GM21367 (cell line): ENCODE measurements at regions not wholly inside any gene's neighbourhood (a gene's known extent, or its start where the extent isn't known, plus 50 kb on each side); places are given as distances from the start of the nearest gene placed in this dataset.

Experiments
- ATAC-seq: cut with Tn5 transposase; IDR thresholded peaks from one replicate; pipeline ENCODE4 v1.9.1; 2021; ENCODE audit not compliant: unreplicated experiment

DNA sequence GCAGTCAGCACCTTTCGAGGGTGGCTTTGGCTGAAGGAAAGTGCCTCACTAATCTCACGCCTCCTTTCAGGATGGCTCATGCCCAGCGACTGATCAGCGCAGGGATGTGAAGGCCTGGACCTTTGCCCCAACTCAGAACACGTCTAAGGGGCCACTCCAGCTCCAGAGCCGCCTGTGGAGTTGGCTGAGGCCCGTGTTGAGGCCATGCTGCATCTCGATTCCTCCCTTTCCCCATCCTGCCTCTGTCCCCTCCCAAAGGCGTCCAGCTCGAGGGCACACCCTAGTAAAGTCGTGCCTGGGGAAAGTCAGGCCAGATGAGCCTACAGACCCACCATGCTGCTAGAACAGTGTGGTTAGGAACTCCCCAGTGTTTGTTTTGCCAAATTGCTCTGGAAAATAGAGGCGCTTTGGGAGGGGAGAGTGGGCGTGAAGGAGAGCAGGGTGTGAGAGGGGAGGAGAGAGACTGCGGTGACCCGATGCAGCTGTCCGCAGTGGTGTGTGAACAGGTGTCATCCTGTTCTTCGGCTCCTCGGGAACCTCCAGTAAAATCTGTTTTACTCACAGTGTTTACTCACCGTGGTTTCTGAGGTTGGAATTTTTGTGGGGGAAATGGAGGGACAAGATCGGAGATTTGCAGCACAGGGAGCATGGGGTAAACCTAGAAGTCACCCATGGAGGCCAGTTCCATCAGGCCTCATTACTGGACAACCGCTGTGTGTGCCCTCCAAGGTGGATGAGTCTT is 85.0 kb upstream of the PMEPA1 start:
- ATAC-seq, result no peak

DNA sequence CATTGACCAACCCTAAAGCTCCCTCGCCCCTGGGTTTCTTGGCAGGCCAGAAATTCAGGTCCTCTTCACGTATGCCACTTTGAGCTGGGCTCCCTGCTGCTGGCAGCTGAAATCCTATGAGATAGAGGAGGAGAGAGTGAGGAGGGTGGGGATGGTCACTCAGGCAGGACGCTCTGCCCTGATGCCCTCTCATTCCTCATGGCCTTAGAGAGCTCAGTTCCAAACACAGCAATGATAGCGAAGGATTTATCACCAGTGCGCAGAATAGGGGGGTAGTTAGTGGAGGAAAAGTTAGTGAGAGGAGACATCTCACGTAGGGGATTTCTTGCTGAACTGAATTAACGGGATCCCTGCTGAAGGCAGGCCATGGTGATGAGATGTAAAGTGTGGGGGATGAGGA is 84.2 kb upstream of the PMEPA1 start:
- no peak for ATAC-seq

DNA sequence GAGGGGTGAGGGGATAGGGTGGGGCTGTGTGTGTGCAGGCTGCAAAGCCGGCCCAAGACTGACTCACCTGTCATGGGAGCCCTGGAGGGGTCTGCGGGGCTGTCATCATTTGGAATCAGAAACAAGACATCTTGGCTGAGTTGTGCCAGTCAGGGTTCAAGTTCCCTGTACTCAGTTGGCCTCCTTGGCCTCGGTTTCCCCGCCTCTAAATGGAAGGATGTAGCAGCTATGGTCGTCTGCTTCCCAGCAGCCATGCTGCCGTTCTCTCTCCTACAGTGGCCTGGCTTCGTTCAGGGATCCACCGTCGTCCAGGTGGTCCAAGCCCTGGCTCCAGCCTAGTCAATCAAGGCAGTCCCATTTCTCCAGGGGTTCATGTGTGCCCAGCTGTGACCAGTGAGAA is 83.6 kb upstream of the PMEPA1 start:
- ATAC-seq, result no peak

DNA sequence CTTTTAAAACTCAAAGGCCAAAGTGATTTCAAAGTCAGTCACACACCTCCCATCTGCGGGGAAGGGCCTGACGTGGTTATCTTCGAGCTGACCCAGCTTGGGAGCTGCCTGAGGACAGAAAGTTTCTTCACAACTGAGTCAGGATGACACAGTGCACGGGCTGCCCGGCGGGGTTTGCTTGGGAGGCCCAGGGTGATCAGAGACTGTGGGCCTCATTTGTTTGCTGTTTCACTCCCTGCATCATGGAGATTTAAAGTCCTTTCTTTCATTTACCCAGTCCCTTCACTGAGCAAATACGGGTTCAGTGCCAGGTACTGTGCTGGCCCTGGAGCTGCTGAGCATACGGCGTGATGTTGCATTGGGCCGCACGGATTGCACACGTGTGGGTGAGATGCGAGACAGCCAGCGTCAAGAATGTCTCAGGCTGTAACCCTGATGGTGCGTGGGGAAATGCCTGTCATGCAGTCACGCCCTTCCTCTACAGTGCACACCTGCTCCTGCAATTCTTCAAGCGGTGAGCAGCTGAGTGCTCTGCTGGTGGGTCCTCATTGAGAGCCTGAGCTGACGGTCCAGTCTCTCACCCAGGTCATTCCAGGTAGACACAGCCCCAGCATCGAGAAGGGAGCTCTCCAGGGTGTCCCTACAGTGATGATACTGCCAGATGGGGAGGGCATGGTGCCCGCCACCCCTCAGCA is 82.7 kb upstream of the PMEPA1 start:
- ATAC-seq, result no peak

DNA sequence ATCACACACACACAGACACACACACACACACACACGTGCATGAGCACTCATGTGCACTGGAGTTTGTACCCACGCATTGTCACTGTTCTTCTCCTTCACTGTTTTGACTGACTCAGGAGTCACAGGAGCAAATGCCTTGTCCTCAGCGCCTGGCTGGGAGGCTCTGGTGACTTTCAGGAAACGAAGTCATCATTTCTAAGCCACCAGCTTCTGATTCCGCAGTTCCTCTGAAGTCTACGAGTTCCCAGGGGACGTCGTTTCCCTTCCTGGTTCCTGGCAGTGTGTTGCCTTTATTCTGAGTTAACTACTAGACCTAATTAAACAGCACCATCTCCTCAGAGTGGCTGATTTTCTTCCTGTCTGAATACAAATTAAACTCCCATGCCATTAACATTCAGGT is 82.2 kb upstream of the PMEPA1 start:
- no peak for ATAC-seq

DNA sequence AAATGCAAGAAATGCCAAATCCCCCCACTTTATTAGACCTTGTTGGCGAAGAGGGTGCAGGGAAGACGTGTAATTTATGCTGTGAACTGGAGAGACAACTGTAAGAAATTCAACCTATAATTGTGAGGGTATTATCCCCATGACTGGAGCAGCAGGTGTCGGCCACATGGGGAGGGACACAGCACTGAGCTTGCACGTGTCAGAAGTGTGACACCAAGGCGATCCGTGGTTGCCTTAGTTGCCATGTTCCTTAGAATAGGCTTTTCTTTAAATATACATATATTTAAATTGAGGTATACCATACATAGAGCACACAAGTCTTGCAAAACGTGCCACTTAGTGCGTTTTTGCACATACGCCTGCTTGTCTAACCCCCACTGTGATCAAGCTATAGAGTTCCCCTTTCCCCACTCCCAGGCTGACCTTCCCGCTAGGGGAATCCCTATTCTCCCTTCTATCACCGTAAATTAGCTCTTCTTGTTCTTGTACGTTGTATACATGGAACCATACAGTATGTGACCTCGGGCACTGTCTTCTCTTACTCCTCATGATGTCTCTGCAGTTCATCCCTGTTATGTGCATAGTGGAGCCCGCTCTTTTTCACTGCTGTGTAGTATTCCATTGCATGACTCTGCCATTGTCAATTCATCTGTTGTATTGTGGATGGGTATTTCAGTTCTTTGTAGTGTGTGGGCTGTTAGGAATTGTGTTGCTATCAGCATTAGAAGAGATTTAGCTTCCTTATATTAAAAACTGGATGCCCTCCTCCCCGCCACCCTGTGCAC is 81.6 kb upstream of the PMEPA1 start:
- ATAC-seq, result no peak

DNA sequence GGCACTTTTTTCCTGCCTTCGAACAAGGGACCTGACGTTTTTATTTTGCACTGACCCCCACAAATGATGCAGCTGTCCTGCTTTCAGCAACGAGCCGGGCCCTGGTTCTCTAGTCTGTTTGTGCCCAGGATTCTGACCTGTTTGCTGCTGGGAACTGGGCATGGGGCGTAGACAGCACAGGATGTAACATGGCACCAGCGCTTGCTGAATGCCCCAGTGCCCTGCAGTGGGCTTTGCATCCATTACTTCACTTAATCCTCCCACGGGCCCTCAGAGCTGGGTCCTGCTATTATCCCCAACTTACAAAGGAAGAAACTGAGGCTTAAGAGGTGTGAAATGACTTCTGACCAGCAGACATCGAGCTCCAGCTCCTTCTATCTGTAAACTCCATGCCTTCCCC is 80.4 kb upstream of the PMEPA1 start:
- ATAC-seq, result no peak

DNA sequence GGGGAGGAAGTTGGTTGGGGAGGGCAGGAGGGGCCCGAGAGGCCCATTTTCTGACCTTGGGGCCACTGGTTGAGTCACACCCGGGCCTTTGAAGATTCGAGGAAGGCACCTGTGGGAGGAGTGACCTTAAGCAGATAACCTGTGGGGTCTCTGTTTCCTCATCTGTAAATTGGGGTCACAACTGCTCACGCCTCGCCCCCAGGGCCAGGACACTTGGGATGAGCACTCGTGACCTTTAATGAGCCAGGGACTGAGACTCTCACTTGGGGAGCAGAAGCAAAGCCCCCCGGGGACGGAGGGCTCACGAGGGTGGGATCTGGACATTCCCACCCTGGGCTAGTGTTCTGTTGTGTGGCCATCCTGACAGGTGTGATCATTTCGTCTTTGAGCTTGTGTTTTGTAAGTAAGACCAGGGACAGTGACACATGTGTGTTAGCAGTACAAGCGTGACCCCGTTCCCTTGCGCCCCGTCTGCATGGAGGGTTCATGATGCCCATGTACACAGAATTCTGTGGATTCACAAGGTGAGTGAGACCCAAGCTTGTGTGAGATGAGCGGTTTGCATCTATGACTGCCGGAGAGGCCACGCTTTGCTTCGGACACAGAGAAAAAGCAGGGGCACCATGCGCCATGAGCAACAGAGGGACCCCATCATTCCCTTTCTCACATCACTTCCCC is 79.3 kb upstream of the PMEPA1 start:
- no peak for ATAC-seq

DNA sequence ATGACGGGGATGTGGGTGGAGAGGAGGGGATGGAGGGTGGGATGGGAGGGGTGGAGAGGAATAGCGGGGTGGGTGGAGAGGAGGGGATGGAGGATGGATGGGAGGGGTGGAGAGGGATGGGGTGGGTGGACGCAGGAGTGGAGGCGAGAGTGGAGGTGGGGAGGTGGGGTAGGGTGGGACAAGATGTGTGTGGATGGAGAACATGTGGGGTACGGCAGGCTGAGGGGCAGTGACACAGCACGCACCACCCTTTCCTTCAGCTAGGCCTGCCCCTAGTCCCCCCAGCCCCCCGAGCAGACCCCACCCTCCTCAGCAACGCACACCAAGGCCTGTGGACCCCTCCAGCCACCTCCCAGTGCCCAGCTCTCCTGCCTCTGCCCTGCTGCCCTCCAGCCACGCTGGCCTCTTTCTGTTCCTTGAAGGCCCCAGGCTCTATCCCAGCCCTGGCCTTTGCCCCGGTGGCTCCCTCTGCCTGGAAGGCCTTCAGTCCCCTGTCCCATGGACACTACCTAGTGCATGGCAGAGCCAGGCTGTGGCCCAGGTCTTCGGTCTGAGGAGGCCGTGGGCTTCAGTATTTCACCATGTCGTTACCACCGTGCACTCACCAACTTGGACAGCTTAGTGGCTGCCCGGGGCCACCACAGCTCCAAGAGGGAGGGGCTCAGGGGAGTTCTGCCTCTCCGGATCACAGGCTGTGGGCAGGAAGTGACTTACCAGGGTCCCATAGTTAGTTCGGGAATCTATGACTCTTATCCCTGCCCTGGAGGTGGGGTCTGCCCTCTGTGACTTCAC is 78.4 kb upstream of the PMEPA1 start:
- no peak for ATAC-seq

DNA sequence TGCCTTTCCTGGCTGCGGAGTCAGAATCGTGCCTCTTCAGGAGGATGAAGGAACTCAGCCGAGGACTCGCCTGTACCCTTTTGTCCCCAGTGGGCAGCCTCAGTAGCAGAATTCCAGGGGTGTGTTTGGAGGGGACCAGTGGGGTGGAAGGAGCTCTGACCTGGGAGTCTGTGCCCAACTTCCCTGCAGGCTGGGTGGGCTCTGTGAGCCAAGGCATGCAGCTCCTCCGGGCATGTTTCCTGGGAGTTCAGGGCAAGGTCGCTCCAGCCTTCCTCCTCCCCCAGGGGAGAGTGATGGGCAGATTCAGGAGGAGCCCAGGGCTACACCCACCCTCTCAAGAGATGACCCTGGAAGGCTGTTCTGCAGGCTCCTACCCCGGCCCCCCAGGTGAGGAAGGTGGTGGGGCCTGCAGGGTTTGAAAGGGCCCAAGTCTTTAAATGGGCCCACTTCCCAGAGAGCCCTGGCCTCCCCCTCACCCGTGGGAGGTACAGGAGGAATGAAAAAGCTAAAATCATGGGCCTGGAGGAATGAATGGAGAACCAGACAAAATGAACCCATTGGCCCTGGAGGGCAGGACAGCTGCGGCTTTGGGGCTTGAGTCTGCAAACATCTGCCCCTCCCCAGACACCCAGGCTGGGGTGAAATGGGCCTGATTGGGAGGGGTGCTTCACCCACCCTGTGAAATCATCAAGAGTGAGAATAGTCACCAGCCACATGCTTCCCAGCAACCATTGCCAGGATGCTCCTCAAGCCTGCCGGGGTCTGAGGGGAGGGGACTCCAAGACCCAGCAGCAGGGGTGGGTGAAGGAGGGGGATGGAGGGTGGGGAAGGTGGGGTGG is 77.6 kb upstream of the PMEPA1 start:
- ATAC-seq, result no peak

DNA sequence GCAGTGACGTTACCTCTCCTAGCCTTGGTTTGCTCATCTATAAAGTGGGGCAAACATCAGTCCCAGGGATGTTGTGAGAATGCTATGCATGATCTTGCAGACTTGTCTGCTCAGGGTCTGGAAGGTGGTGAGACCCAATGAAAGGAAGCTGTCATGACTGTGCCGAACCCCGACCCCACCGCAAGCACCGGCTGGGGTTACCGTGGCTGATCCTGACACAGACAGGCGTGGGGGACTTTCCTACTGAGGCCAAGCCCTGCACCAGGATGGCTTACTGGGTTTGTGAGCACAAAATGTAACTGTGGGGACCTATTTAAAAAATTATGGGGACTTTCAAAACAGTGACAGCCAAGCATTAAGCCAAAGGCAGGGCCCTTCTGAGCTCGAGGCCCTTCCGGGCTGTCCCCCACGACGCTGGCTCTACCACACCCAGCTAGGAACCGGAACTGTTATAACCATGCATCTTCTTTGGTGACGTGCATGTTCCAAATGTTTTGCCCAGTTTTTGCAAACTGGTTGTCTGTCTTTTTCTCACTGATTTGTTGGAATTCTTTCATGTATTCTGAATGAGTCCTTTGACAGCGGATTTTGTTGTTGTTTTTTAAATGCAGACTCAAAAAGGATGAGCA is 76.6 kb upstream of the PMEPA1 start:
- no peak for ATAC-seq

DNA sequence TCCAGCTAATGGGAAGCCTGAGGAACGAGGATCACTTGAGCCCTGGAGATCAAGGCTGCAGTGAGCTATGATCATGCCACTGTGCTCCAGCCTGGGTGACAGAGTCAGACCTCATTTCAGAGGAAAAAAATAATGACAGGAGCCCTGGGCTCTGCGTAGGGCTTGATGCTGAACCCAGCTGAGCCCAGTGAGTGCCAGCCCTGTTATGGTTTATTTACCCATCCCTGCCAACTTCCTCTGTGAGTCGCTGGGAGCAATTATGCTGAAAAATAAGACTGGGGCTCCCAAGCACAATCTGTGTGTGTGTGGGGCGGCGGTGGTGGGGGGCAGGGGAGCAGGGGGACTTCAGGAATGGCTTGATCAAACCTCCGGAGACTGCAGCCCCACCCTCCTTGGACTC is 75.9 kb upstream of the PMEPA1 start:
- ATAC-seq, result no peak

DNA sequence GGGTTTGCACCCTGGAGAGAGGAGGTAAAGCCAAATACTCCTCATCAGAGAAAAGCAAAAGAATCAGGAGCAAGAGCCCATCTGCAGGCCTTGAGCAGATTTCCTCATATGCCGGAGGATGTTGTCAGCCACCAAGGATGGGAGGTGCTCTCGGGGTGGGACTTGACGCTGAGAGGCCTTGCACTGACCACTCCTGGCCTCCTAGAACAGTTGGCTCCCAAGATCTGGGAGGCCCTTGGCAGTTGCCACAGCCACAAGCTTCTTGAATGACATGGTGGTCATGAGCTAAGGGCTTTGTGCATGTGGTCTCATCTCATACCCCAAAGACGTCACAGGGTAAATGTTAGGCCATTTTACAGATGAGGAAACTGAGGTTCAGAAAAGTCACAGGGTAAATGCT is 75.2 kb upstream of the PMEPA1 start:
- no peak for ATAC-seq

DNA sequence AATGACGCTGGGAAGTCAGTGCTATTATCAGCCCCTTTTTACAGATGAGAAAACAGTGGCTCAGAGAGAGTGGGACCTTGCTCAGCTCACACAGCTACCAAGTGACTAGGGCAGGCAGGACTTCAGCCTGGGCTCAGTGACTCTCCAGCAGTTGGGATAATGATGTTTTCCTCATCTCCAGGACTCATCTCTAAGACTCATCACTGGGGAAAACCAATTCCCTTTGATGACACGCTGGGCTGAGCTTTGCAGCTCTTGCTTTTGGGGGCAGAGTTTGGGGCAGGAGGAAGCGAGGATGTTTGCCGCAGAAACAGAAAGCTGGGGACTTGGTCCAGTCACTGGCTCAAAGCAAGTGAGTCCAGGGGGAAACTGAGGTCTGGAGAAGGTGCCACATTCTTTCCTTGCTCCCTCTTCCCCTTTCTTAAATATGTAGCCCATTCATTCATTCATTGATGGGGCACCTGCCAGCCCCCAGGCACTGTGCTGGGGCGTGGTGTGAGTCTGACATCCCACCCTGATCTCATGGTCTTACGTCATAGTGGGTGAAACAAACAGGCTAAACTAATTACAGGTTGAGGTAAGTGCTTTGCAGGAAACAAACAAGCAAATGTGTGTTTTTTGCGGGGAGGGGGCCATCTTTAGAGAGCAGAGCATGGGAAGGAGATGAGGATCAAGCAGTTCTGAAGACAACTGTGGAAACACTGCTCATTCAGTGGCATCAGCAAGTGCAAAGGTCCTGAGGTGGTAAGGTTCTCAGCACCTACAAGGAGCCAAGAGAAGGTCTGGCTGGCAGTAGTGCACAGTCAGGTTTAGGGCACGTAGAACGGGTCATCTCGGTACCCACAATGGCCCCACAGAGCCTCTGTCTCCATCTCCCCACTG is 74.4 kb upstream of the PMEPA1 start:
- no peak for ATAC-seq

DNA sequence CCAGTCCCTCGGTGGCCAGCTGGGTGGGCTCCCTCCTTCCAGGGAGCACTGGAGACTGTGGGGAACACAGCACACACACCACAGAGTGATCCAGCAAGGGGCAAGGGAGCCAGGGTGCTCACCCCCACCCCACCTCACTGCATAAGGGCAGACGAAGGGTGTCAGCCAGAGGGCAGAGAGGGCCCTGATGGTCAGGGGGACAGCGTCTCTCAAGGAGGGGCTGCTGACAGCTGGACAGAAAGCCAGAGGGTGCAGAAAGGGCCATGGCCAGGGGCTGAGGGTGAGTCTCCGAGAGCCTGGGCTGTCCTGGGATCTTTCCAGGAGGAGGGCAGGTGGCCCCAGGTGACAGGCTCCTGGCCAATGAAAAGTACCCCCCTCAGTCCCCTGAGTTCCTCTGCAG is 73.4 kb upstream of the PMEPA1 start:
- ATAC-seq, result no peak

DNA sequence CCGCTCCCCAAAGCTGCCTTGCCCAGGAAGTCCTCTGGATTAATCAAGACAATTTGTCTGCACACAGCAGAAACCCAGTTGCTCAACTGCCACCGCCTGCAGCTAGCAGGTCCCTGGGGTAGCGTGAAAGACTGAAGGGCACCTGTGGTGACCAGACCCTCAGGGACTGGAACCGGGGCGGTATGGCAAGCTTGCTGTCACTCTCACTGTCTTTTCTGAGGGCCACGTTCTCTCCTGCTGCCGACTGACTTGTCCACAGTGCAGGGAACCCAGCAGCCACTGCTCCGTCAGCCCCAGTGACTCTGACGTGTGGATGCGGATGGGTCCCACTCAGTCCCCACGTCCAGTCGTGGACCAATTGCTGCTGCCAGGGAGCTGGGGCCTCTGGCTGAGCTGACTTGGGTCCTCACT is 72.8 kb upstream of the PMEPA1 start:
- no peak for ATAC-seq

DNA sequence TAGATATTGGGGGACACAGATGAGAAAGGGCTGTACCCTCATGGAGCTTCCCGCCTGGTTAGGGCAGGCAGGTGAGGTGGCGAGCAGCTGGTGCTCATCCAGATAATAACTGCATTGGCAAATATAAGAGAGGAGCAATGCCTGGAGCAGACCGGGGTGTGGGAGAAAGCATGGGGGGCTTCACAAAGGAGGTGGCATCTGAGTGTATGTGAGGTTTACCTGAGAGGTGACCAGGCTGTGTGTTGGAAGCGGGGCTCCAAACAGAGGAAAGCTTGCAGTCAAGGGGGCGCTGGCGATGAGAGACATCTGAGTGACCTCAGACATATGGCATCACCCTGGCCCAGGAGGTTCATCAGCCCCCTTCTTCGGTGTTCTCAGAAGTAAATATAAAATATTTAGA is 72.1 kb upstream of the PMEPA1 start:
- ATAC-seq, result no peak

DNA sequence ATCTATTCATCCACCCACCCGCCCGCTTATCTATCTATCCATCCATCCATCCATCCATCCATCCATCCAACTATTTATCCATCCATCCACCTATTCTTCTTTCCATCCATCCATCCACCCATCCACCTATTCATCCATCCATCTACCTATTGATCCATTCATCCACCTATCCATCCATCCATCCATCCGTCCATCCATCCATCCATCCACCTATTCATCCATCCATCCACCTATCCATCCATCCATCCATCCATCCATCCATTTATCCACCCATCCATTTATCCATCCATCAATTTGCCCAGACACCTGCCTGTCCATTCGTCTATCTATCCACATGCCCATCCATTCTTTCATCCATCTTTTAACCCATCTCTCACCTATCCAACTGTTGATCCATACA is 71.1 kb upstream of the PMEPA1 start:
- ATAC-seq, result no peak
